GM18502 (cell line): ENCODE measurements at regions not wholly inside any gene's neighbourhood (a gene's known extent, or its start where the extent isn't known, plus 50 kb on each side); places are given as distances from the start of the nearest gene placed in this dataset.
"Not testable (repeated sequence)": the region's sequence is repeated elsewhere in the genome, so short reads cannot be mapped to it uniquely, and the experiment has no call there.

Experiments used
- ATAC-seq: cut with Tn5 transposase; IDR thresholded peaks from one replicate; pipeline ENCODE4 v1.9.1; 2021; ENCODE audit warnings: mild to moderate bottlenecking; ENCODE audit not compliant: unreplicated experiment, poor library complexity

DNA sequence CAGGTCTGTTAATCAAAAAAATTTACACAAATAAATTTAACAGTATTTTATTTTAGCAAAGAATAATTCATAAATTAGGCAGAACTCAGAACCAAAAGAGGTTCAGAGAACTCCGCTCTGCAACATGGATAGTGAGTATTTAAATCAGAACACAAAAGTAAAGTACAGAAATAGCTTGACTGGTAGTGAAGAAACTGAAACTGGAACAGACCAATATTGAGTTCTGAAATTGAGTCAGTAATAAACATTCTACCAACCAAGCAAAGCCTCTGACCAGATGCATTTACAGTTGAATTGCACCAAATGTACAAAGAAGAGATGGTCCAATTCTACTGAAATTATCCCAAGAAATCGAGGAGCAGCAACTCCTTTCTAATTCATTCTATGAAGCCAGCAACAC, 1542.8 kb downstream of the EFNA5 start:
- ATAC-seq, result peak; percentile 96

- ATAC-seq, result peak; percentile 72
Observed at GRCh38 chr5:106127341-106127781, 1543.4 kb downstream of the EFNA5 start.

GRCh38 chr5:106121972-106122605, 1548.6 kb downstream of the EFNA5 start:
- peak; percentile 89 for ATAC-seq

- no peak for ATAC-seq
Observed at GRCh38 chr5:106116682-106117081, 1554.1 kb downstream of the EFNA5 start.

DNA sequence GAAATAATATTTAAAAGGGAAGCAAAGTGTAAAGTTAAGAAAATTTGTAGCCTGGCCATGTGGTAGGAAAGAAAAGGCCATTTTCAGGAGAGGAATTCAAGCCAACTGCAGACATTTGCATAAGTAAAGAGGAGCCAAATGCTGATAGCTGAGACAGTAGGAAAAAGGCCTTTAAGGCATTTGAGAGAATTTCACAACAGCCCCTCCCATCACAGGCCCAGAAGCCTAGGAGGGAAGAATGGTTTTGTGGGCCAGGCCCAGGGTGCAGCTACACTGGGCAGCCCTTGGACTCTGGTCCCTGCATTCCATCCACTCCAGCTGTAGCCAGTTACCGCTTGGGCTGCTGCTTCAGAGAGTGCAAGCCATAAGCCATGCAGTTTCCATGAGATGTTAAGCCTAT, 1556.8 kb downstream of the EFNA5 start:
- no peak for ATAC-seq

GRCh38 chr5:106106384-106106783, 1564.4 kb downstream of the EFNA5 start:
- ATAC-seq, result no peak

GRCh38 chr5:106097340-106097739, 1573.4 kb downstream of the EFNA5 start:
- no peak for ATAC-seq

DNA sequence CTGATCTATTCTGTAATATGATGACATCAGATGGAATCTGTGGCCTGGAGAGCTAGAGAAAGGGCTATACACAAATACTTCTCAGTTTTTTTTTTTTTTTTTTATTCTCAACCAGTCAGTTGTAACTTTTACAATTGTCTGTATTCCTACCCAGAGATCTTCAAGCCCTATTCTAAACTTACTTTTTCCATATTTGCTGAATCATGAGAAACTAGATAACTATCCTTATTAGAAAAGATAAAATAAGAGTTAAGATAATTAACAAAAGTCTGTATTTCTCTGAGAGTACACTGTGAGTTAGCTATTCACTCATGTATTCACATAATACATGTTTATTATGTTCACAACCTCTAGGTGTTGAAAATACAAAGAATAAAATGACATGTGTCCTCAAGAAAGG, 1575.9 kb downstream of the EFNA5 start:
- no peak for ATAC-seq

GRCh38 chr5:106094204-106094607, 1576.5 kb downstream of the EFNA5 start:
- ATAC-seq, result no peak

GRCh38 chr5:106093134-106093533, 1577.6 kb downstream of the EFNA5 start:
- no peak for ATAC-seq

DNA sequence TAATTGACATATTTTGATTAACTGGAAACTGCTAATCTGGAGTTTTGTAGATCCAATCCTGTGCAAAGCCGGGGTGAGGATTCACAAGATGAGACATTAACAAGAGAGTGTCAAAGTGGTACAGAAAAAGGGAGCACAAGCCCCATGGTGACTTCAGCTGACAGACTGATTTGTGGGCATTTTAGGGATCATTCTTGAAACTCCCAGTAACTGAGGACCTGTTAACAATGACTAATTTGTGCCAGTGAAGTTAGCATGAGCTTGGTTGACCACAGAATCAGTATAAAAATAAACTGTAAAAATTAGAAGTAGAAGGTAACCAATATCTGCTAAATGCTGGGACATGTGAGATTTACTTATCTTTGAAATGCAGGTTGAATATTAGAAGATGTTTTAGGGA, 1578.3 kb downstream of the EFNA5 start:
- ATAC-seq, result no peak

- no peak for ATAC-seq
Observed at GRCh38 chr5:106089073-106089472, 1581.7 kb downstream of the EFNA5 start.

GRCh38 chr5:106088462-106088861, 1582.3 kb downstream of the EFNA5 start:
- ATAC-seq, result no peak

- no peak for ATAC-seq
Observed at GRCh38 chr5:106086352-106086751, 1584.4 kb downstream of the EFNA5 start.

- no peak for ATAC-seq
Observed at GRCh38 chr5:106085556-106085955, 1585.2 kb downstream of the EFNA5 start.

DNA sequence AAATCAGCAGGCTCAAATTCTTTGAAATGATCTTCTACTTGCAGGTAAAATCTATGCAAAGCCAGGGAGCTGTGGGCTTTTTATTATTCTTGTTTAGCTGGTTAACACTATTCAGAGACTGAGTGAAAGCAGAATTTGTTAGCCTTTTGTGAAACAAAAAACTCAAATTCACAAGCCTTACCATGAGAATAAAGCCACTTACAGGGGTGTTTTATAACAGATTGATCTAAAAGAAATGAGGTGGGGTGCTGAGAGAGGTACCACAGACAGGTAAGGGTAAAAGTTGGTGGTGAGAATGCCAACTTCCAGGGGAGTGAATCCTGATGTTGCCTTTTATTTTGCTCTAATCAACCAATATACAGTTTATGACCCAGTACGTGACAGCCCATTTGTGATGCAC, 1585.6 kb downstream of the EFNA5 start:
- ATAC-seq, result no peak

DNA sequence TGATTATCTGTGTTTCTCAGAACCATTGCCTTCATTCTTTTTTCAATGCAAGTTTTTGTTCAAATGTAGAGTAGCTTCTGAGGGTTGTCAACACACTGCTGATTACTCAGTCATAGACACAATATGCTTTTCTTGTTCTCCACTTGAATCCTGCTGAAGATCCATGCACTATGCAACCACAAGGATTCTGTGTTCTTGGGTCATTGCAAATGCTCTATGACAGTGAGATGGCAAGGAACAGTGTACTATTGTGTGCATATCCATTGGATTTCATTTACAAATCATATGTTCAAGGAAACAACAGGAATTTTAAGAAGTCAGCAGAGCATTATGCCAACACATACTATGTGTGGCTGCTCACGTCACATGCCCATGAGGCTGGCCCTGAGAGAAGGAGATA, 1590.2 kb downstream of the EFNA5 start:
- no peak for ATAC-seq

DNA sequence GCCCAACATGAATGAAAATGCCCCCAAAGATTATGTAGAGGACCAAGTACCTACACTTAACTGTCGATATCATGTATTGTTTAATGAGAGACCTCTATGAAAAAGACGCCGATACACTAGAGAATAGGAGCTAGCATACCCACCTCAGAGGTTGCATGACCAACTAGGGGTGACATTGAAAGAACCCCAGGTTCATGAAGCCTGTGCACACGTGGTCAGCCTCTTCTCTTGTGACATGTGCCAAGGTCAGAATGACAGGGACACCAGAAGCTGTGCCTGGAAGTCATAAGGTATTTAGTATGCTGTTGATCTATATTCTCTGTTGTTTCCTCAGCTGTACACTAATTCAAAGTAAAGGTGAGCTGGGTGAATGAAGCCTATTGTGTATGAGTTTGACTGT, 1594.1 kb downstream of the EFNA5 start:
- no peak for ATAC-seq

DNA sequence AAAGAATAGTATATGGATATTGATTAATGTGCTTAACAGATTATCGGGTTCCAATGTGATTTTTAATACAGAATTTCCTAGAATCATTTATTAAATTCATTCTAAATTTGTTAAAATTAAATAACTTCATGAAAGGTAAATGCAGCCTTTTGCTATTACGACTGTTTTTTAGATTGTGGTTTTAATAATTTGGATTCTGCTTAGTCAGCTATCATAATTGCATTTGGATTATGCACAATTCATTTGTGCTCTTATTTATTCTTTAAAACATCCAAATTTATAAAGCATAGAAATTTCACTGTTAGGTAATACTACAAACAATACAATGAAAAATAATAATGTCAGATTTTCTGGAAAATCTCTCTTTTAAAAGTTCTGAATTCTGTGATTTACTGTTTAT, 1598.5 kb downstream of the EFNA5 start:
- no peak for ATAC-seq

DNA sequence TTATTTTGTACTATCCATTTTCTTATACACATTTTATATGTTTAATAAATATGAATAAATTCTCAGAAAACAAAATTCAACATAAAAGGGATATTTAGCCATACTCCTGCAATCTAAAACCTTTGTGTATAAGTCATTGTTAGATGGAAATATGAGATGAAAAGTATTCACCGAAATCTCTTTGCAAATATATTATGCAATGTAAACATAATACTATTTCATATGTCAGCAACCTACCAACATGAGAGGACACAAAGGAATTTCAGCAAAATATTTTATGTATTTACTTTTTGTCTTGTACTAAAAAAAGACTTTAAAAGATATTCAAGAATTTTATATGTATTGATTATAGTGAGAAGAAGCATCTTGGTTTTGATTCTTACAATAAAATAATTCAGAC, 1623.4 kb downstream of the EFNA5 start:
- no peak for ATAC-seq

GRCh38 chr5:106032069-106032468, 1638.7 kb downstream of the EFNA5 start:
- not testable (repeated sequence) for ATAC-seq

DNA sequence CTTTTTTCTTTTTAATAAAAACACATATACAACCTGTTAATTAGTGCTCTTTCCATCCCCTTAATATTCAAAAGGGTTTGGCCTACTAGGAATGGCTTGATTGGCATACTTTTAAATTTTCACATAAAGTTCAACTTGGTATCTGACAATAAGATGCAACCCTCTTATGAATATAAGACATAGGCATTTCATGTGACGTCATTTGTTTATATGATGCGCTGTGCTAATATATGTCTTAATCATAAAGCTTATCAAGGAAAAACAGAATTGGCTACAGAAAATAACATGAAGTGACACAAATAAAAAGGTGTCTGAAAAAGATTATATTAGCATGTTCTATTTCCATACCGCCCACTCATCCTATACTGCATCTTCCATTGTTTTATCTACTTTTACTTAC, 1642.4 kb downstream of the EFNA5 start:
- no peak for ATAC-seq

DNA sequence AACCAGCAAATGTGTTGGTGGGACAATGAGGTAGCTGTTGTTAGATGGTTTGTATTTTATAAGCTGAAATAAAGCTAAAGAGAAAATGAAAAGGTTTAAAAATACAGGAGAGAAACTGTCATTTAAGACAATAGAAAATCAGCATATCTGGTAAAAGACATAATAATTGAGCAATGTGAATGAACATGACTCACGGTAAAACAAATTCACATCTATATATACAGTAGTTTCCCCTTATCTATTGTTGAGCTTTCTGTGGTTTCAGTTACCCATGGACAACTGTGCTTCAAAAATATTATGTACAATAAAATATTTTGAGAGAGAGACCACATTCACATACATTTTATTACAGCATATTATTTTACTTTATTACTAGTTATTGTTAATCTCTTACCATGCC, 1649.8 kb downstream of the EFNA5 start:
- ATAC-seq, result no peak
